ENCODE measurements at regions not wholly inside any gene's neighbourhood (a gene's known extent, or its start where the extent isn't known, plus 50 kb on each side); places are given as distances from the start of the nearest gene placed in this dataset.

GRCh38 chr1:232464325-232464724 is 165.6 kb downstream of the SIPA1L2 start:
- Histone ChIP-seq H3K36me3 (peaks cover 0 to 20% (median 0%) of the 10 kb centered on the region in 3 donors), H3K4me1 (no peaks in the 10 kb centered on the region), H3K27ac (no peak overlapping the region), H3K9me3 (no peaks in the 10 kb centered on the region), H3K4me3 (no peak overlapping the region), H3K27me3 (no peaks in the 10 kb centered on the region)
- TF ChIP-seq CTCF (IDR thresholded peaks at IDR 0.05) (no peak), POLR2A (IDR thresholded peaks at IDR 0.05) (no peak)
- no peak for DNase-seq

DNA sequence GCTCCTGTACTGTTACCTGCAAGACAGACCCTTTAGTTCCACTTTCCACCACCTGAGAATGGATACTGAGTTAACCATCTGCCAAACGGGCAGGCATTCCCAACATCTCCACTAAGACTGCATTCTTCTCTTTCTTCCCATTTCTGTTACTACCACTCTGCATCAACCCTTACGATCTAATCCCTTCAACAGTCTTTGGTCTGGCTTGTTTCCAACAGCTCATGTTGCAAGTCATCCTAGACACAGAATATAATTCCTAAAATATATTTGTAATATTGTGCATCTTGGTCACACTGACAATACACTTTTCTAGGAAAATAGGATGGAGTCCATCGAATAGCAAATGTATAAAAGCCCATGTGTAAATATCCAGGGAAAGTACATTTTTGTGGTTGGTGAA is 166.7 kb downstream of the SIPA1L2 start:
- no peaks in the 10 kb centered on the region for H3K4me1 ChIP-seq
- H3K27me3 ChIP-seq = no peaks in the 10 kb centered on the region
- no peak overlapping the region for H3K4me3 ChIP-seq
- H3K9me3 ChIP-seq = no peaks in the 10 kb centered on the region
- no peak for TF ChIP-seq POLR2A (IDR thresholded peaks at IDR 0.05)
- no peak for TF ChIP-seq CTCF (IDR thresholded peaks at IDR 0.05)
- DNase-seq = no peak
- H3K27ac ChIP-seq = no peak overlapping the region
- peaks cover 0 to 20% (median 0%) of the 10 kb centered on the region in 3 donors for H3K36me3 ChIP-seq

DNA sequence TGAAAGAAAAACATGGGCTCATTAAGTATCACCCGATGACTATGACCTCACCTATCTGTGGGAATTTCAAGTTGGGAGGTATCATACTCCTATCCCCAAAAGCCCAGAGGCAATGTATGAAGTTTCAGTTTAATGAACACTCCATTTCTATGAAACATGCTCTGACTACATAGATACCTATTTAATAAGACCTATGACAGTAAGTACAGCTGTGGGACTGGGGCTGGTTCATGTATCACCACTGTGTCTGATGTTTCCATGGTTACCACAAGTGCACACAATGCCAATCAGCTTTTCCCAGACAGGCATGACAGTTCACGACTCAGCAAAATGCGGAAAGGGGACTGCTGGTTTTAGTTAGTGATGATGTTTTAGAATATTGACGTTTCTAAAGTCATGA is 167.7 kb downstream of the SIPA1L2 start:
- no peak overlapping the region for H3K27ac ChIP-seq
- H3K9me3 ChIP-seq = no peaks in the 10 kb centered on the region
- no peak for TF ChIP-seq POLR2A (IDR thresholded peaks at IDR 0.05)
- TF ChIP-seq CTCF (IDR thresholded peaks at IDR 0.05) = no peak
- no peaks in the 10 kb centered on the region for H3K4me1 ChIP-seq
- peaks cover 0 to 20% (median 0%) of the 10 kb centered on the region in 3 donors for H3K36me3 ChIP-seq
- no peaks in the 10 kb centered on the region for H3K27me3 ChIP-seq
- no peak for DNase-seq
- H3K4me3 ChIP-seq = no peak overlapping the region

- no peak for DNase-seq
- Histone ChIP-seq H3K9me3 (no peaks in the 10 kb centered on the region), H3K4me1 (no peaks in the 10 kb centered on the region), H3K27me3 (no peaks in the 10 kb centered on the region), H3K36me3 (peaks cover 0 to 8% (median 0%) of the 10 kb centered on the region in 3 donors), H3K27ac (no peak overlapping the region), H3K4me3 (no peak overlapping the region)
- no peak for TF ChIP-seq CTCF (IDR thresholded peaks at IDR 0.05)
- TF ChIP-seq POLR2A (IDR thresholded peaks at IDR 0.05) = no peak
Measured at GRCh38 chr1:232459826-232460225, 170.1 kb downstream of the SIPA1L2 start.

DNA sequence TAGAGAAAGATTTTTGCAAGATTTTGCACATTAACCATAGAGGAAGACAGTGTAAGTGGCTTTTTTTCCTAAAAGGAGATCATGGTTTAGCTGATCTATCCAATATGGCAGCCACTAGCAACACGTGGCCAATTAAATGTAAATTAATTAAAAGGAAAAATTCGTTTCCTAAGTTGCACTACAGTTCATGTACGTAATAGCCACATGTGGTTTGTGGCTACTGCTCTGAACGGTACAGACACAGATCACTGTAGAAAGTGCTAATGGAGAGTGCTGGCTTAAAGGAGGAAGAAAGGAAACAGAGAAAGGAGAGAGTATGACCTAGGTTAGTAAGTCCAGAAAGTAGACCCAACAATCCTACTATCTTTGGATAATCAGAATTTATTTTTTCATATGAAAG is 170.8 kb downstream of the SIPA1L2 start:
- TF ChIP-seq CTCF (IDR thresholded peaks at IDR 0.05) (no peak), POLR2A (IDR thresholded peaks at IDR 0.05) (no peak)
- Histone ChIP-seq H3K4me1 (no peaks in the 10 kb centered on the region), H3K4me3 (no peak overlapping the region), H3K9me3 (no peaks in the 10 kb centered on the region), H3K27me3 (no peaks in the 10 kb centered on the region), H3K36me3 (peaks cover 0 to under 1% (median 0%) of the 10 kb centered on the region in 3 donors), H3K27ac (no peak overlapping the region)
- no peak for DNase-seq

GRCh38 chr1:232457595-232457994 is 172.3 kb downstream of the SIPA1L2 start:
- H3K36me3 ChIP-seq = no peaks in the 10 kb centered on the region
- no peaks in the 10 kb centered on the region for H3K27me3 ChIP-seq
- no peak for TF ChIP-seq POLR2A (IDR thresholded peaks at IDR 0.05)
- TF ChIP-seq CTCF (IDR thresholded peaks at IDR 0.05) = no peak
- H3K9me3 ChIP-seq = no peaks in the 10 kb centered on the region
- no peak overlapping the region for H3K27ac ChIP-seq
- no peak for DNase-seq
- no peaks in the 10 kb centered on the region for H3K4me1 ChIP-seq
- no peak overlapping the region for H3K4me3 ChIP-seq

Measured in Peyer's patch (tissue), 4 donors.